ENCODE measurements at regions not wholly inside any gene's neighbourhood (a gene's known extent, or its start where the extent isn't known, plus 50 kb on each side); places are given as distances from the start of the nearest gene placed in this dataset.
"Not testable (repeated sequence)": the region's sequence is repeated elsewhere in the genome, so short reads cannot be mapped to it uniquely, and the experiment has no call there.

DNA sequence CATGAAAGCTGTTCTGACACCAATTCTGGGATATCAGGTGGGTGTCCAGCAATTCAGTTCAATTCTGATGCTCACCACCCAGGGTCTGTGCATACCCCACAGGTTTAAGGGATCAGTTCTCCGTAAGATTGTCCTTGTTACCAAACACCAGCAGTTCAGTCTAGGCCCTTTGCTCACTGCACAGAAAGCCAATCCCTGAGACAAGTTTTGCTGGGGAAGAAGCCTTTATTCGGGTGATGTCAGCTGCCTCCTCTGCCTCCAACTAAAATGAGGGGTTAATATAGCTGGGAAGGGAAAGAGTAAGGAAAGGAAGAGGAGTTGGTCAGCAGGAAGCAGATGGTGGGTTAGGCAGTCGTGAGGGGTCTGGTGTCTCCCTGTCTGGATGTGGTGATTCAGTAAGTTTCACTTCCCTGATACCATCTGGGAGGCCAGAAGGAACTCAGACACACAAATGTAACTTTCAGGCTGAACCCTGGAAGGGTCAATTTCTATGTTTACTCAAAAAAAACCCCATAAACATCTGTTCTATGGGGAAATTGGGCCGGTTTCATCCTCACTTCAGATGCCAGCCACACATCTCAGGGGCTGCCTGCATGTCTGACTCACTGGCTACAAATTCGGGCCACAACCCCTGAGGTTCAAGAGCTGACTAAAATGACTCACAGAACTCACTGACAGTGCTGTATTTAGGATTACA, 83.3 kb upstream of the PGBD5 start:
- peak; percentile 59 for DNase-seq

- DNase-seq: no peak
Measured at GRCh38 chr1:230507666-230508402, 81.7 kb upstream of the PGBD5 start.

DNA sequence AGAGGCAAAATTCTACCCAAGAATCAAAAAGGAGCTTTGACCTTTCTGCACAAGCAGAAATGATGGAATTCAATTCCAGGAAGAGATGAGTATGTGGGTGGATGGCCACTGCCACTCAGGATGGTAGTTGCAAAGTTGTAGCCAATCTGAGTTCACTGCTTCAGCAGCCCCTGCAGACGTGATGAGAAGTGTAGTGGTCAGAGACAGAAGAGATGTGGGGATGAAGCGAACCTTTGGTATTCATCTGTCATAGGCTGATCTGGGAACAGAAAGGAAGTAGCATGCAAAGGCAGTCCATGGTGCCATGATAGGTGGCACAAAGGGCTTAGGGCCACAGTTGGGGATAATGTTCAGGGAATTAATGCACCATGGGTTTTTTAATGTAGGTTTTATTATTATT, 81.1 kb upstream of the PGBD5 start:
- DNase-seq: no peak

DNA sequence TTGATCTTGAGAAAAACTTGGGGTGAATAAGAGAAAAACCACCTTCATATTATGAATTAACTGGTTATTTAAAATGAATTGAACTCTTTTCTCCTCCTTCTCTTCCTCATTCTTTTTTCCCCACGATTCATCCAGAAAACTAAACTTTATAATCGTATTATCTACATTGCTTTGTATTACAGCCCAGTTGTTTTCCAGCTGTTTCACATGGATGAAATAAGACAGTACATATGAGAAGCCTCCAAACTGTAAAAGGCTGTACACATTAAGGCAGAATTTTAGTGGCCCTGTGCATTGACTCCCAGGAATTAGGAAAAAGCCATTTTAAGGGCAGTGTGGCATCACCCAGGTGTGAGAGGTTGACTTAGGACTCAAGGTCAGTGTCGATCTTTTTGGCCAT, 80.3 kb upstream of the PGBD5 start:
- no peak for DNase-seq

DNA sequence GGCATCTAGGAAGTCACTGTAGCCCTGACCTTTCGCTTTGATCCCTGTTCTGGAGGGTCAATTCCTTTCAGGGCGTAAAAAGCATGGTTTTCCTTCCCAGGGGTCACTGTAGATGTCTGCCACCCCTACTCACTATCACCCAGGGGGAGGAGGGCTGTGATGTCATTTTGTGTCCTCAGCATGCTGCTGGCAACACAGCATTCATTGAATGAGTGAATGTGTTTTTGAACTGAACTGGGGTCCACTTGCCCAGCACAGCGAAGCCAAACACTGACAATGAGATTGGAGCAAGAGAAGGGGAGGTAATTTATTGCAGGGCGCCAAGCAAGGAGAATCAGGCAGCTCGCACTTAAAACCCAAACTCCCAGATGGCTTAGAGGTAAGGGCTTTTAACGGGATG, 78.2 kb upstream of the PGBD5 start:
- no peak for DNase-seq

DNA sequence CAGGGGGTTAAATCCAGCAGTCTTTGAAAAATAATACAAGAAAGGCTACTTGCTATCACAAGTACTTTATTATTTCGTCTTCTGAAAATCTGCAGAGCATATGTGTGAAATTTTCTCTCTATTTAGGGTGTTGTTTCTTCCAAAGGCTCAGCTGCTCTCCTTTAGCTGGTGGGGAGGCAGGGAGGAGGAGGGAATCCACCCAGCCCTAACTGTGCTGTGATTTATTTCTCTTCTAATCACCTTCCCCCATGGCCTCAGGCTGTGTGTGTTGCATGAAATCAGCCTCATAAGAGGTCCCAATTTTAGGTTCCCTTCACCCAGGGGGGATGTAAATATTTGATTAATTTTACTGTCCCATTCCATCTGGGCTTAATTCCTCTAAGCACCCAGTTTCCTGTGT, 77.6 kb upstream of the PGBD5 start:
- DNase-seq: no peak

DNA sequence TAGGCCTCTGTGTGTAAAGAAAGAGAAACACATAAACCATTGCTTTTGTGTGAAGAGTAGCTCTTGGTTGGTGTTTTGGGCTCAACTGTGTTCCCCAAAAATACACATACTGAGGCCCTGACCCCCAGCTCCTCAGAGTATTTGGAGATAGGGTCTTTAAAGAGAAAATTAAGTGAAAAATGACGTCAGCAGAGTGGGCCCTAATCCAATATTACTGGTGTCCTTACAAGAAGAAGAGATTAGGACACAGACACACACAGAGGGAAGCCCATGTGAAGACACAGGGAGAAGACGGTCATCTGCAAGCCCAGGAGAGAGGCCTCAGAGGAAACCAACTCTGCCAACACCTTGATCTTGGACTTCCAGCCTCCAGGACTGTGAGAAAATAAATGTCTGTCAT, 76.9 kb upstream of the PGBD5 start:
- no peak for DNase-seq

- DNase-seq: no peak
Measured at GRCh38 chr1:230502306-230502705, 76.2 kb upstream of the PGBD5 start.

- DNase-seq: no peak
Measured at GRCh38 chr1:230501849-230502248, 75.7 kb upstream of the PGBD5 start.

- no peak for DNase-seq
Measured at GRCh38 chr1:230501242-230501641, 75.1 kb upstream of the PGBD5 start.

- DNase-seq: no peak
Measured at GRCh38 chr1:230500063-230500462, 73.9 kb upstream of the PGBD5 start.

DNA sequence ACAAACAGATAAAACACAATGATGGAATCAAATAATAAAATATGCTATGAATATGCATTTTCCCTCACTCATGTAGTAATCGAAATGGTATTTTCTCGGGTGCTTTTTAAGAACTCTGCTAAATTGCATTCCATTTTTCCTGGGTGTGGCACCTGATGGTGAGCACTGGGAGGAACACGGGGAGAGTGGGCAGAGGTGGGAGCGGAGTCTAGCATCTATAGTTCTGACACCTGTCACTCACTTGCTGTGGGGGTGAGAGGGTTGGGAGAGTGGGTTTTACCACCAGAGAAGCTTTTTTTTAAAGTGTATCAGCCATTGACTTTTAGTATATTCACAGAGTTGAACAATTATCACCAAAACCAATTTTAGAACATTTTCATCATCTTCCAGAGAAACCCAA, 73.4 kb upstream of the PGBD5 start:
- DNase-seq: no peak

- no peak for DNase-seq
Measured at GRCh38 chr1:230498704-230499103, 72.6 kb upstream of the PGBD5 start.

DNA sequence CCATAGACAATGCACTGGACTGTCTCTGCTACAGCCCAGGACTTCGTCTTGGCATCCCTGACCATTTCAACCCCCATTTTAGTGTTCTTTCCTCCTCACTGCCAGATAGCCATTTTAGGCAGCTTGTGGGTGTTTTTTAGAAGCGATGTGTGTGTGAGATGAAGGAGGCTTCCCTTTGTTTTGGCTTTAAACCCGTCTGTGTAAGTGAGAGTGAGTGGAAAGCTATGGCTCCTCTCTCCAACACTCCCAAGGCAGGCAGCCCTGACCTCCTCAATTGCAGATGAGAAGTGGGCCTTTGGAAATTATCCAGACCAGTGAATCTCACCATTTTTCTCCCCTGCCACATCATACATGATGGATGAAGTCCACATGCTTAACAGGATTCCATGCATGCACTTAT, 70.3 kb upstream of the PGBD5 start:
- no peak for DNase-seq

DNA sequence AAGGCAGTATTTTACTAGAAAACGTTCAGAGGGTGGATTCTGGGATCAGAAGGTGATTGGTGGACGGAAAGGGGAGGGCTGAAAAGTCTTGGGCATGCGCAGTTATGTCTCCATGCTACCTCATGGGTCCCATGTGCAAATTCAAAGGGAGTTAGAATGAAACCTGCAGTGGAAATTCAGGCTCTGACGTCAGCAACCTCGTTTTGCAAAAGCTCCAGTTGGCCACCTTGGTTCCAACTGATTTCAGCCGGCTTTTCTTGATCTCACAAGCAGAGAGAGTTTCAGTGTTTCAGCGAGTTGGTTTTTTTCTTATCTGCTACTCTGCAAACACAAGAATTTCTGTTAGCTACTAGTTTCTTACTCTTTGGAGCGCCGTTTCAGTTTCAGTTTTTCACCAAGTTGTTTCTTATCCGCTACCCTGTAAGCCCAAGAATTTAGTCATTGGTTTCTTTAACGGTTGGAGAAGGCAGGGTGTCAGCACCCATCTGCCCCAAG, 69.8 kb upstream of the PGBD5 start:
- DNase-seq: no peak

DNA sequence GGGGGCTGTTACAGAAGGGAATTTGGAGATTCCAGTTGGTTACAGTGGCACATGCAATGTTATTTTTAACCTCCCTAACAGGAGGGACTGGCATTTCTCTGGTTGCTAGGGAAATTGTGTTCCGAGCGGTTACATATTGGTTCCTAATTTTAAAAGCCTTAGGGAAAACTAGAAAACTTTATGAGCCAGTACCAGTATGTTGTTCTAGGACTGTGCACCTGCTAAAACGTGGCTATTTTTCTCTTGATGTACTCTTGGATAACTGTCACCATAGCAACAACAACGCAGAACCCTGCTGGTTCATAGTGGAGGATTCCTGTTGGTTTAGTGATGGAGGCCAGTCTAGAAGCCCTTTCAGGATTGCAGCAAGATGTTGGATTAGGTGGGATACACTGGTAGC, 68.9 kb upstream of the PGBD5 start:
- DNase-seq: no peak

GRCh38 chr1:230494514-230494913, 68.4 kb upstream of the PGBD5 start:
- DNase-seq: no peak

DNA sequence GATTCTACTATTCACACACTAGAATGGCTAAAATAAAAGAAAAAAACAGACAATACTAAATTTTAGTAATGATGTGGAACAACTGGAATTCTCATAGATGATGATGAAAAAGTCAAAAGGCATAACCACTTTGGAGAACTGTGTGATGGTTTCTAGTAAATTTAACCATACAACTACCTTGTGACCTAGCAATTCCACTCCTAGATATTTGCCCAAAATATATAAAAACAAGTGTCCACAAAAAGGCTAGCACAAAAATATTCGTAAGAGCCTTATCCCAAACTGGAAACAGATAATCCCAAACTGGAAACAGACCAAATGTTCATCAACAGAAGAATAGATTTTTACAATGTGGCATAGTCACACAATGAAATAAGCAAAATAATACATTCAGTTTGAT, 67.9 kb upstream of the PGBD5 start:
- DNase-seq: no peak

DNA sequence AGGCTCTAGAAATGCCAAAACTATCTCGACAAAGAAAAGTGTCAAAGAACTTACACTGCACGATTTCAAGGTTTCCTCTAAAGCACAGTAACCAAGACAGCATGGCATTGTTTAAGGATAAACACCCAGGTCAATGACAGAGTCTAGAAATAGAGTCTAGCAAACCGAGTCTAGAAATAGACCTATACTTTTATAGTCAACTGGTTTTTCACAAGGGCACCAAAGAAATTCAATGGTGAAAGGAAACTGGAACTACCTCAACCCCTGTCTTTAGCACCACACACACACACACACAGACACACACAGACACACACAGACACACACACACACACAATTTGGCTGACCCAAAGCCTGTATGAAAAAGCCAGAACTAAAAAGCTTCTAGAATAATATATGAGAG, 67.1 kb upstream of the PGBD5 start:
- no peak for DNase-seq

DNA sequence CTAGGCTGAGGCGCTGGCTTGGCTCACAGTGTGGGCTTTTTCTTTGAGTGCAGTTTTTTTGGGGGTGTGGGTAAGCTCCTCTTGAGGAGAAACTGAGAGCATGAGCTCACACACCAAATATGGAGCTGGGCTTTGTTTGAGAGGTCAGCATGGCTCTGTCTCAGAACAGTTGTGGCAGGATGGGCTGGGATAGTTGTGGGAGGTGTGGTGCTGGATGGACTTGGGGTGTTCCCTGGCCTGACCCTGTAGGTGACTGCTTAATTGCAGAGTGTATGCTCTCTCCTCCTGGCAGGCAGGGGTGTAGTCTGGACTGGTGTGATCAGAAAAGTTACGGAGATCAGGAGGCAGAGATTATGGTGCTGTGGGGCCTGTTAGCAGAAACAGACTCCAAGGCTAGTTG, 64.3 kb upstream of the PGBD5 start:
- DNase-seq: no peak

GRCh38 chr1:230487773-230488428, 61.8 kb upstream of the PGBD5 start:
- DNase-seq: no peak

DNA sequence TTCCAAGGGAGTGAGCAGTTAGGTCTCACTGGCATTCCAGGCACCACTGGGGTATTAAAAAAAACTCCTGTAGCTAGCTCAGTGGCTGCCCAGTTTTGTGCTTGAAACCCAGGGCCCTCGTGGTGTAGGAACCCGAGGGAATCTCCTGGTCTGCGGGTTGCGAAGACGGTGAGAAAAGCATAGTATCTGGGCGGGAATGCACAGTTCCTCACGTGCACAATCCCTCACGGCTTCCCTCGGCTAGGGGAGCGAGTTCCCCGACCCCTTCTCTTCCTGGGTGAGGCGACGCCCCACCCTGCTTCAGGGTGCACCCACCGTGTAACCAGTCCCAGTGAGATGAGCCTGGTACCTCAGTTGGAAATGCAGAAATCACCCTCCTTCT, 50.5 kb upstream of the PGBD5 start:
- DNase-seq: no peak

DNA sequence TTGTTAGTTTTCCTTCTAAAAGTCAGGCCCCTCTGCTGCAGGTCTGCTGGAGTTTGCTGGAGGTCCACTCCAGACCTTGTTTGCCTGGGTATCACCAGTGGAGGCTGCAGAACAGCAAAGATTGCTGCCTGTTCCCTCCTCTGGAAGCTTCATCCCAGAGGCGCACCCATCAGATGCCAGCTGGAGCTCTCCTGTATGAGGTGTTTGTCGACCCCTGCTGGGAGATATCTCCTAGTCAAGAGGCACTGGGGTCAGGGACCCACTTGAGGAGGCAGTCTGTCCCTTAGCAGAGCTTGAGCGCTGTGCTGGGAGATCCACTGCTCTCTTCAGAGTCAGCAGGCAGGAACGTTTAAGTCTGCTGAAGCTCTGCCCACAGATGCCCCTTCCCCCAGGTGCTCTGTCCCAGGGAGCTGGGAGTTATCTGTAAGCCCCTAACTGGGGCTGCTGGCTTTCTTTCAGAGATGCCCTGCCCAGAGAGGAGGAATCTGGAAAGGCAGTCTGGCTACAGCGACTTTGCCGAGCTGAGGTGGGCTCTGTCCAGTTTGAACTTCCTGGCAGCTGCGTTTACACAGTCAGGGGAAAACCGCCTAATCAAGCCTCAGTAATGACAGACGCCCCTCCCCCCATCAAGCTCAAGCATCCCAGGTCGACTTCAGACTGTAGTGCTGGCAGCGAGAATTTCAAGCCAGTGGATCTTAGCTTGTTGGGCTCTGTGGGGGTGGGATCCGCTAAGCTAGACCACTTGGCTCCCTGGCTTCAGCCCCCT, 49.9 kb upstream of the PGBD5 start:
- not testable (repeated sequence) for DNase-seq

Data from CD4-positive, alpha-beta T cell treated with Interleukin-15 for 1 hour (primary cell).